ENCODE measurements at regions not wholly inside any gene's neighbourhood (a gene's known extent, or its start where the extent isn't known, plus 50 kb on each side); places are given as distances from the start of the nearest gene placed in this dataset.

GRCh38 chr18:28972333-28972907 lies 795.5 kb upstream of the CDH2 start:
- DNase-seq (ENCODE audit: low read depth), result no peak

GRCh38 chr18:28963481-28963880 lies 786.6 kb upstream of the CDH2 start:
- no peak for DNase-seq (ENCODE audit: low read depth)

DNA sequence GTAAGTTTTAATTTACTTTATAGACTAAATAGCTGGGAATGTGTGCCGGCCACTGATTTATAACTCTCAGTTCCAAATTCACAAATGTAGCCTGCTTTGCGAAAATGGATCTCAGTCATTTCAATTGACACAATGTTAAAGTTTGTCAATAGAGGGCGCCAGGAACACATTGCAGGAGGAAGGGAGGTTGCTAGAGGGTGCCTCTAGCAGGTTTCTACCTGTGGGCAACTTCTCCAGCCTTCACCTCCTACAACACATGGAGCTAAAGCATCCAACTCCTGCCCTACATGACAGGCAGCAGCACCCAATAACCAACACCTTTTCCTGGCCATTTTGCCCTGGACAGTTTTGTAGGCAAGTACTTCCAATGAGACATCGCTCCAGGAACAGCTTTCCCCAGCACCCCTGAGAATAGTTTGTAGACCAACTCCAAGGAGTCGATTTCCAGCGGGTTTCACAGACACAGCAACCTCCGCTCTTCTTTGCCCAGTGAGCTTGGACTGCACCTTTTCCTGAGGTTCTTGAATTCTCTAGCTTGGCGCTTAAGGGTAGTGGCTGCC lies 784.8 kb upstream of the CDH2 start:
- peak; percentile 12 for DNase-seq (ENCODE audit: low read depth)

- DNase-seq (ENCODE audit: low read depth), result peak; percentile 14
Measured at GRCh38 chr18:28960146-28960545, 783.2 kb upstream of the CDH2 start.

GRCh38 chr18:28952339-28952738 lies 775.4 kb upstream of the CDH2 start:
- DNase-seq (ENCODE audit: low read depth), result no peak

- DNase-seq (ENCODE audit: low read depth), result no peak
Measured at GRCh38 chr18:28947900-28948299, 771.0 kb upstream of the CDH2 start.

DNA sequence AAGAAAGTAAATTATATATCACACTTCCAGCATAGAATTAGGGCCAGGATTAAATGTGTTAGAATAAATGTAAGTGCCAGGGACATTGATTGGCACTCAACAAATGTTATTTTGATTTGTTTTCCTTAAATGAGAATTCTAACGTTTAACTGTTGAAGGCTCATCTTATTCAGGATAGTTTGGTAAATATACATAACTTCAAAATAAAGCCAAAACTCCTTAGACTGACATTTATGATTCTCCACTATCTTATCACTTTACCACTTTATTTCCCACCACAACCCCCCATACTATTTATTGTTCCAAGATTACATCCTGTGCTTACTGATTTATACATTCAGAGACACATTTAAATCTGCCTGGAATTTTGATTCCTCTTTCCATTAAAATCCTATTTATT lies 769.5 kb upstream of the CDH2 start:
- no peak for DNase-seq (ENCODE audit: low read depth)

DNA sequence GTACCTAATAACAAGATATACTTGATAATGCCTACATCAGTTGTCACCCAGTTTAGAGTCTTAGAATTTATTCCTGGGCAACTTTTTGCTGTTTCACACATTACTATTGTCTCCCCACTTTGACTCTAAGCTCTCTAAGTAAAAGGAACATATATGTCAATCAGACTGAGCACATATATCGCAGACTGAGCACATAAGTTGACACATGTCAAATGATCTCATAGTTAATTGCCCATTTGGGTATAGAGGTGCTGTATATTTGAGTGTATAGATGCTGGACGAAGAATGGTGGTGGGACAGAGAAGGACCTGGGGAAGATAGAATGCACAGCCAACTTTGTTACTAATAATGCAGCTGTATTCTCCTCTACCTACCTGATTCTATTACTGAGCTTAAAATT lies 746.0 kb upstream of the CDH2 start:
- DNase-seq (ENCODE audit: low read depth), result no peak

- DNase-seq (ENCODE audit: low read depth), result no peak
Measured at GRCh38 chr18:28916456-28916855, 739.5 kb upstream of the CDH2 start.

DNA sequence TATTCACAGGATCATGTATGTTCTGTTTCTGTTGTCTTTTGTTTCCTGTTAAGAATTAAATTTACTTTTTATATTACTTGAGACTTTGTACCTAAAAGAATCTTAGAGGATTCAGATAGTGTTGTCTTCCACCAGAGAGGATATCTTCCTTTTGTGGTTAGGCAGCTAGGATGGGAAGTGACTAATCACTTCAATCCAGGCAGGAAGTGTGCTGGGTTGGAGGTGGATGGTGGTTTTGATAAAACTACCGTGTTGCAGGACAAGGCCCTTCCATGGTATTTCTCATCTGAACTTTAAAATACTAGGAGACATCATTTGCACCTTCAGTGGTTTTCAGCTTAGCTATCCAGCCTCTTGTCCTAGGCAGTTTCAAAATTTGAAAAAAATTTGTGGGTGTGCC lies 728.6 kb upstream of the CDH2 start:
- no peak for DNase-seq (ENCODE audit: low read depth)

- DNase-seq (ENCODE audit: low read depth), result no peak
Measured at GRCh38 chr18:28904789-28905364, 727.9 kb upstream of the CDH2 start.

DNA sequence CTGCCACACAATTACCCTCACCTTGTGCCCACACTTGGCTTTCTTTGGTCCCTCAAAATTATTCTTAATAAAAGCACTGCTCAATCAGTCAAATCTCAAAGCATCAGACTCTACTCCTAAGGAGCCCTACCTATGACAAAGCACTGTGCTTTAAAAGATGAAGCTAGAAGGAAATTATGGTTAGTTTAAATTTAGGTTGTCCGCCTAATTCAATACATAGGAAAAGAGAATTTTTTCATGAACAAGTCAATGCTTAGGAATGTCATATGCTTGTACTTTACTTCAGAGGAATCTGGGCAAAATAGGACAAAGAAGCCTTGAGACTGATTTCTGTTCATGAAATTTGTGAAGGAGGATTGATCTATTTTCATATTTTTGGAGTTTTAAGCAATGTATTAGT lies 726.4 kb upstream of the CDH2 start:
- DNase-seq (ENCODE audit: low read depth), result no peak

GRCh38 chr18:28890791-28891190 lies 713.9 kb upstream of the CDH2 start:
- no peak for DNase-seq (ENCODE audit: low read depth)

GRCh38 chr18:28884304-28884703 lies 707.4 kb upstream of the CDH2 start:
- no peak for DNase-seq (ENCODE audit: low read depth)

DNA sequence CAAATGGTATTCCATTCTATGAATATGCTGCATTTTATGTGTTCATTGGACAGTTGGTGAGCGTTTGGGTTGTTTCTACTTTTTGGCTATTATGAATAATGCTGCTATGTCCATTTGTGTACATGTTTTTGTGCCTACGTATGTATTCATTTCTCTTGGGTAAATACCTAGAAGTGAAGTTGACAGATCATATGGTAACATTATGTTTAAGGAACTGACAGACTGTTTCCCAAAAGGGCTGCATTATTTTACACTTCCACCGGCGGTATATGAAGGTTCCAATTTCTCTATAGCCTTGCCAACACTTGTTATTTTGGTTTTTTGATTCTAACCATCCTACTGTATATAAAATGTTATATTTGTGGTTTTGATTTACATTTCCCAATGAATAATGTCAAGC lies 703.9 kb upstream of the CDH2 start:
- DNase-seq (ENCODE audit: low read depth), result no peak

DNA sequence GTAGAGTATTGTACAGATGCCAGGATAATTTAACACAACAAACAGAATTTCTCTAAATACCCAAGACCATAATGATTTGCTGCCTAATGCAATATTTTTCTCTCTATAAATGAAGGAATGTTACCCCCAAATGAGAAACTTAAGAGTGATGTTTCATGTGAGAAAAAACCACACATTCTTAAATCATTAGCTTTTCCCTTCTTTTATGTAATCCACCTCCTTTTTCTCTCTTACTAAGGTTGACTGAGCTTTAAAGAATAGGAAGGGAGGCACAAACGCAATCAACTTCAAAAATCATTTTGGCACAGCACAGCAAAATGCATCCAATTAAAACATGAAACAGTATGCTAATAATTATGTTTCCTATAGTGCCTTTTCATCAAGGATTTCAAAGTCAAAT lies 698.1 kb upstream of the CDH2 start:
- no peak for DNase-seq (ENCODE audit: low read depth)

DNA sequence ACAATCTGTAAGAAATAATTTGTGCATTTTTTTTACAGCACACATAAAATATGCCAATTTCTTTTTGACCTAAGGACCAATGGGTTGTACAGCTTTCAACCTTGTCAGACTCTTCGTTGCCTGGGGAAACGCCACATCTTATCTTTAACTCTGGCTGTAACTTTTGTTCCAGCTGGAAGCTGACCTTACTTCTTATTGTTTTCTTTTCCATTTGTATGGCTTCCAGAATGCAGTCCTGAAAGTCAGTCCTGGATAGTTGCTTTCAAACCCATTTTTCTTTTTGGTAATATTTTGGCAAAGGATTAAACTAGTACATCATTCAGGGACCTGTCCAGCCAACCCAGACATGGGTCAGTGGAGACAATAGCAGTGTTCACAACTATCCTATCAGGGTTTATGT lies 686.5 kb upstream of the CDH2 start:
- no peak for DNase-seq (ENCODE audit: low read depth)

DNA sequence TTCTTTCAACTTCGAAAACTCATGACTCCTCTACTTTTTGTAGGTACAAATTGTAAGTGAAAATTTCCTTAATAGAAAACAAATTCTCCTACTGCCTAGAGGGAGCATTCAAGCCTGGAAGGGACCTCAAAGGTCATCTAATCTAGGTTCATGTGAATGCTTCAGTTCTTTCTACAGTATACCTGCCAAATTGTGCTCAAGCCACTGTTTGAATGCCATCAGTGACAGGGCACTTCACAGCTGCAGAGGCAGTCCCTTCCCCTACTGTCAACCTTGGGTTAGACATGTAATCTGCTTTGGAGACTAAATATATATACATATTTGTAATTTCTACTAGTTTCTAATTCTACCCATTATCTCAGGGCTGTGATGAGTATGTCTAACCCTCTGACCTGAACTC lies 681.3 kb upstream of the CDH2 start:
- no peak for DNase-seq (ENCODE audit: low read depth)

- DNase-seq (ENCODE audit: low read depth), result no peak
Measured at GRCh38 chr18:28855989-28856388, 679.1 kb upstream of the CDH2 start.

GRCh38 chr18:28855524-28855923 lies 678.6 kb upstream of the CDH2 start:
- no peak for DNase-seq (ENCODE audit: low read depth)

GRCh38 chr18:28854964-28855363 lies 678.0 kb upstream of the CDH2 start:
- no peak for DNase-seq (ENCODE audit: low read depth)

GRCh38 chr18:28846958-28847357 lies 670.0 kb upstream of the CDH2 start:
- no peak for DNase-seq (ENCODE audit: low read depth)

GRCh38 chr18:28837100-28837499 lies 660.2 kb upstream of the CDH2 start:
- DNase-seq (ENCODE audit: low read depth), result no peak

DNA sequence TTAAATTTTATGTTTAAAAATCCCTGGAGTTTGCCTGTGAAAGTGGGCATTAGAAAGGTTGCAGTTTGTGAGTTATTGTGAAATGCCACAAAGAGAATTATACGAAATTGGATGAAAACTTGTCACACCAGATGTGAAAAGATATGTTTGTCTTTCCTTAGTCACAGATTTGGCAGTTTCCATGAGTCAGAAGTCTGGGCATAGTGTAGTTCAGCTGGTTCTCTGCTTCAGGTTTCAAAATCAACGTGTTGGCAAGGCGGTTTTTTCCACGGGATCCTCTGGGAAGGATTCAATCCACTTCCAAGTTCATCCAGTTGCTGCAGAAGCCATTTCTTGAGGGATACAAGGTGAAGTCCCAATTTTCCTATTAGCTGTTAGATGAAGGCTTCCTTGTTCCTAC lies 658.0 kb upstream of the CDH2 start:
- peak; percentile 65 for DNase-seq (ENCODE audit: low read depth)

All from HS-27A (cell line).